Bronchial epithelial cell (primary cell): ENCODE measurements at regions not wholly inside any gene's neighbourhood (a gene's known extent, or its start where the extent isn't known, plus 50 kb on each side); places are given as distances from the start of the nearest gene placed in this dataset.
A peak's percentile ranks its signal among the peaks of the same experiment; 100 is the strongest.
"Not testable (repeated sequence)": the region's sequence is repeated elsewhere in the genome, so short reads cannot be mapped to it uniquely, and the experiment has no call there.

Source experiments
- DNase-seq: peaks from one replicate; pipeline ENCODE4 v3.0.0-alpha.2; 2010; ENCODE audit warnings: low read depth
- FAIRE-seq: peaks from 2 replicates; lab custom pipeline; 2011; peaks lifted over from hg19 to GRCh38; lab: Jason Lieb, UNC
- H3K27me3 ChIP-seq: 2 replicates; pipeline ENCODE4 v1.5.1; 2011; ENCODE audit warnings: low read length; ENCODE audit not compliant: control insufficient read depth, insufficient read depth
- H3K36me3 ChIP-seq: 2 replicates; pipeline ENCODE4 v1.5.1; 2011; ENCODE audit warnings: low read length; ENCODE audit not compliant: control insufficient read depth, insufficient read depth
- H3K4me3 ChIP-seq: 2 replicates; pipeline ENCODE4 v1.5.1; 2011; ENCODE audit warnings: mild to moderate bottlenecking, low read depth, low read length, control low read depth
- TF ChIP-seq, protein P1 (sequence below): IDR thresholded peaks from 2 replicates; pipeline ENCODE4 v1.5.1; 2011; ENCODE audit warnings: mild to moderate bottlenecking, moderate library complexity, low read length, control low read depth, inconsistent platforms; ENCODE audit not compliant: insufficient read depth, severe bottlenecking

DNA sequence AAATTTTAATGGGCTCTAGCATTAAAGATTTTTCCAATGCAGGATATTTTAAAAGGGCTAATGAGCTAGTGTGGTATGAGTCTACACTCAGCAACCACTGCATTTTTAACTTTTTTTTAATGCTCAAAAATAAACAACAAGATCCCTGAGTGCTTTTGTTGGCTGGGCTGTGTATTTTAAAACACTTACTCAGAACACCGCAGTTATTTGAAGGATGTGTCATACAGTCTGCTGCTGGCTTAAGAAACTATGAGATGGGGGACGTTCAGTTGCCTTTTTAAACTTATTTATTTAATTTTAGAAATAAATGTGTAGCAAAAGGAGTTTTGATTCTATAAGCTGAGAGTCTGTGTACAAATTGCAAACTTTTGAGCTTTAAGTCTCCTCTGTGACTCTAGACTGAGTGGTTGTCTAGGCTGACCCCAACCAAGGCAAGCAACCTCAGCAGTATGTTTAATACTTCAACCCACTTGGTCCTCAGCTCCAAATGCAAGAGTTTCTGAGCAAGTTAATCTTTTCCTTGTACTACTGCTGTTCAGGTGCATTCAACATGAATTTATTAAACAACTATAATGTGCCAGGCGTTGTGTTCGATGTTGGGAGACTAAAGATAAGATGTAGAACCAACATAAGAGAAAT is 278.6 kb upstream of the DIPK2B start:
- Histone ChIP-seq H3K27me3 (no peaks in the 10 kb centered on the region), H3K36me3 (no peaks in the 10 kb centered on the region), H3K4me3 (no peak overlapping the region)
- TF ChIP-seq, protein P1, sequence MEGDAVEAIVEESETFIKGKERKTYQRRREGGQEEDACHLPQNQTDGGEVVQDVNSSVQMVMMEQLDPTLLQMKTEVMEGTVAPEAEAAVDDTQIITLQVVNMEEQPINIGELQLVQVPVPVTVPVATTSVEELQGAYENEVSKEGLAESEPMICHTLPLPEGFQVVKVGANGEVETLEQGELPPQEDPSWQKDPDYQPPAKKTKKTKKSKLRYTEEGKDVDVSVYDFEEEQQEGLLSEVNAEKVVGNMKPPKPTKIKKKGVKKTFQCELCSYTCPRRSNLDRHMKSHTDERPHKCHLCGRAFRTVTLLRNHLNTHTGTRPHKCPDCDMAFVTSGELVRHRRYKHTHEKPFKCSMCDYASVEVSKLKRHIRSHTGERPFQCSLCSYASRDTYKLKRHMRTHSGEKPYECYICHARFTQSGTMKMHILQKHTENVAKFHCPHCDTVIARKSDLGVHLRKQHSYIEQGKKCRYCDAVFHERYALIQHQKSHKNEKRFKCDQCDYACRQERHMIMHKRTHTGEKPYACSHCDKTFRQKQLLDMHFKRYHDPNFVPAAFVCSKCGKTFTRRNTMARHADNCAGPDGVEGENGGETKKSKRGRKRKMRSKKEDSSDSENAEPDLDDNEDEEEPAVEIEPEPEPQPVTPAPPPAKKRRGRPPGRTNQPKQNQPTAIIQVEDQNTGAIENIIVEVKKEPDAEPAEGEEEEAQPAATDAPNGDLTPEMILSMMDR = no peak
- DNase-seq = peak; percentile 86
- no peak for FAIRE-seq

DNA sequence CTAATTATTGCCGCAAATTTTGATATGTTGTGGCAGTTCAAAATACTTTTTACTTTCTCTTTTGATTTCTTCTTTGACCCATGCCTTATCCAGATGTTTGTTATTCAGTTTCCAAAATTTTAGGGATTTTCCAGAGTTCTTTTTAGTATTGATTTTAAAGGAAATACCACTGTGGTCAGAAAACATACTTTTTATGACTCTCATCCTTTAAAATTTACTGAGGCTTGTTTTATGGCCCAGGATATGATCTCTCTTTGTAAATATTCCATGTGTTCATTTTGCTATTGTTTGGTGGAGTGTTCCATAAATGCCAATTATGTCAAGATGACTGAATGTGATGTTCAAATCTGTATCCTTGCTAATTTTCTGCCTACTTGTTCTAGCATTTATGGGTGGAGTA is 272.3 kb upstream of the DIPK2B start:
- no peak overlapping the region for H3K4me3 ChIP-seq
- DNase-seq (peak; percentile 33), FAIRE-seq (no peak)
- TF ChIP-seq, protein P1 = no peak
- H3K27me3 ChIP-seq = no peaks in the 10 kb centered on the region
- no peaks in the 10 kb centered on the region for H3K36me3 ChIP-seq

DNA sequence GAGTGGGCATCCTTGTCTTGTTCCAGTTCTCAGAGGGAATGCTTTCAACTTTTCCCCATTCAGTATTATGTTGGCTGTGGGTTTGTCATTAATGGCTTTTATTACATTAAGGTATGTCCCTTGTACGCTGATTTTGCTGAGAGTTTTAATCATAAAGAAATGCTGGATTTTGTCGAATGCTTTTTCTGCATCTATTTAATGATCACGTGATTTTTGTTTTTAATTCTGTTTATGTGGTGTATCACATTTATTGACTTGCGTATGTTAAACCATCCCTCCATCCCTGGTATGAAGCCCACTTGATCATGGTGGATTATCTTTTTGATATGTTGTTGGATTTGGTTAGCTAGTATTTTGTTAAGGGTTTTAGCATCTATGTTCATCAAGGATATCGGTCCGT is 266.9 kb upstream of the DIPK2B start:
- not testable (repeated sequence) for H3K27me3 ChIP-seq, DNase-seq, H3K36me3 ChIP-seq, H3K4me3 ChIP-seq, FAIRE-seq

DNA sequence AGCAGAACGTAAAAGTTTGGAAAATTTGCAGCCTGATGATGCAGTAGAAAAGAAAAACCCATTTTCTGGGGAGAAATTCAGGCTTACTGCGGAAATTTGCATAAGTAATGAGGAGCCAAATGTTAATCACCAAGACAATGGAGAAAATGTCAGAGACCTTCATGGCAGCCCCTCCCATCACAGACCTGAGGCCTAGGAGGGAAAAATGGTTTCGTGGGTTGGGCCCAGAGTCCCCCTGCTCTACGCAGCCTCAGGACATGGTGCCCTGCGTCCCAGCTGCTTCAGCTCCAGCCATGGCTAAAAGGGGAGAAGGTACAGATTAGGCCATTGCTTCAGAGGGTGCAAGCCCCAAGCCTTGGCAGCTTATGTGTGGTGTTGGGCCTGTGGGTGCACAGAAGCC is 255.1 kb upstream of the DIPK2B start:
- DNase-seq, H3K36me3 ChIP-seq, H3K27me3 ChIP-seq, FAIRE-seq, H3K4me3 ChIP-seq: not testable (repeated sequence)

DNA sequence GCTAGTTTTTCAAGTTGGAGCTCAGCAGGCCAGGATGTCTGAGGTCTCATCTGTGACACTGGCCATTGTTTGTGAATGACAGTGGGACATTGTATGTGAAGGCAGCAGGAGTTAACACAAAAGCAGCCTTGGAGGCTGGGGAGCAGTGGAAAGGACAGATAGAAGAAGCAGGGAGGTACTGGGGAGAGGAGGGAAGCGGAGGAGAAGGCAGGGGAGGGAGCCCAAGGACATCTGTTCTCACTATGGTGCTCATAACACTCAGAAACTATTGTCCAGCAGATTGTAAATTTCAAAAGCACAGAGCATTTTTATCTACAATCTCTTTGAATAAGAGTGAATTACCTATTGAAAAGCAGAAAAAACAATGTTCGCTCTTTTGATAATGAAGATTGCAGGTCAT is 253.6 kb upstream of the DIPK2B start:
- H3K36me3 ChIP-seq = no peaks in the 10 kb centered on the region
- TF ChIP-seq, protein P1 = no peak
- no peaks in the 10 kb centered on the region for H3K27me3 ChIP-seq
- H3K4me3 ChIP-seq = no peak overlapping the region
- DNase-seq (no peak), FAIRE-seq (no peak)

DNA sequence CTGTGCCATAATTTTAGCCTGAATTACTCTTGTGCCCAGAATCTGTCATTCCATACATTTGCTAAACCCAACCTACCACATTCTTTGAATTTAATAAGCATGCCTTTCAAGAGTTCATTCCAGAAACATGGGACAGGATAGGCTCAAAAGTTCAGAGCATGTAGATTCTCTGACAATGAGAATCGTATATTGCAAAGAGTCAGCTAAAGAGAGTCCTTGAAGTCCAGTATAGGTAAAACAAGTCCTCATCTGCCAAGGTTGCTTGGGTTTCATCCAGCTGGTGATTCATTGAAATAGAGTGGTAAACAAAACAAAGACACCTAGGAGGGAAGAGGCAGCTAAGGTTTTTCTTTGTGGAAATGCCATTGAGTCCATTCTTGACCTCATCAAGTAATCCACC is 249.3 kb upstream of the DIPK2B start:
- Histone ChIP-seq H3K4me3 (no peak overlapping the region), H3K36me3 (no peaks in the 10 kb centered on the region), H3K27me3 (no peaks in the 10 kb centered on the region)
- FAIRE-seq (no peak), DNase-seq (peak; percentile 85)
- TF ChIP-seq, protein P1 = no peak

DNA sequence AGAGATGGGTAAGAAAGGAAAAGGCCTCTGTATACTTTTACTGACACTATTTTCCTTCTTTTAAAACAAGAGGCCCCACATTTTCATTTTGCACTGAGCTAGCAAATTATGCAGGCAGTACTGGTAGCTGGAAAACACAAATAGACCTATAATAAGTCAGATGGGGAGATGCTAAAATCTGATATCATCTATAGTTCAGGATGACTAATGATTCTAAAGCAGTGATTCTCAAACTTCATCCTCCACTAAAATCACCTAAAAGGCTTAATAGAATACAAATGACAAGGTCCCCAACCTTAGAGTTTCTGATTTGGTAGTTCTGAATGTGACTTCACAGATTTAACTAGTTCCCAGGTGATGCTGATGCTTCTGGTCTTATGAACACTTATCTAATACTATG is 247.3 kb upstream of the DIPK2B start:
- FAIRE-seq (no peak), DNase-seq (no peak)
- no peaks in the 10 kb centered on the region for H3K27me3 ChIP-seq
- no peaks in the 10 kb centered on the region for H3K36me3 ChIP-seq
- H3K4me3 ChIP-seq = no peak overlapping the region
- TF ChIP-seq, protein P1 = no peak
